Smooth muscle cell (in vitro differentiated cells): ENCODE measurements at regions not wholly inside any gene's neighbourhood (a gene's known extent, or its start where the extent isn't known, plus 50 kb on each side); places are given as distances from the start of the nearest gene placed in this dataset.

ENCODE experiments used
- DNase-seq: peaks from one replicate; lab custom pipeline; 2025; ENCODE audit not compliant: unreplicated experiment; lab: John Stamatoyannopoulos, UW
- H2AFZ ChIP-seq: fragments of 200-600 bp; sonication (generic); 2 replicates; pipeline ENCODE4 v1.6.0; 2016; ENCODE audit warnings: antibody characterized with exemption, low read depth, mild to moderate bottlenecking
- H3F3A ChIP-seq: fragments of 200-600 bp; sonication (generic); 2 replicates; pipeline ENCODE4 v1.6.0; 2017; ENCODE audit warnings: antibody characterized with exemption, low read depth
- H3K27ac ChIP-seq: fragments of 200-600 bp; sonication (generic); 2 replicates; pipeline ENCODE4 v1.5.1; 2016; ENCODE audit warnings: low read depth, mild to moderate bottlenecking
- H3K27me3 ChIP-seq: fragments of 200-600 bp; sonication (generic); 2 replicates; pipeline ENCODE4 v1.6.1; 2016; ENCODE audit warnings: low read depth, mild to moderate bottlenecking
- H3K36me3 ChIP-seq: fragments of 200-600 bp; sonication (generic); 2 replicates; pipeline ENCODE4 v1.5.1; 2016; ENCODE audit warnings: low read depth
- H3K4me1 ChIP-seq: fragments of 200-600 bp; sonication (generic); 2 replicates; pipeline ENCODE4 v1.5.1; 2016; ENCODE audit warnings: low read depth
- H3K4me2 ChIP-seq: fragments of 200-600 bp; sonication (generic); 2 replicates; pipeline ENCODE4 v1.6.0; 2016; ENCODE audit warnings: mild to moderate bottlenecking
- H3K4me3 ChIP-seq: fragments of 200-600 bp; sonication (generic); 2 replicates; pipeline ENCODE4 v1.5.1; 2016; ENCODE audit warnings: mild to moderate bottlenecking
- H3K79me2 ChIP-seq: fragments of 200-600 bp; sonication (generic); 2 replicates; pipeline ENCODE4 v1.6.0; 2016; ENCODE audit warnings: low read depth, mild to moderate bottlenecking
- H3K9ac ChIP-seq: fragments of 200-600 bp; sonication (generic); 2 replicates; pipeline ENCODE4 v1.6.0; 2016; ENCODE audit warnings: low read depth
- H3K9me3 ChIP-seq: fragments of 200-600 bp; sonication (generic); replicated peaks from 2 replicates; pipeline ENCODE4 v1.5.1; 2016; ENCODE audit warnings: low read depth
- H4K20me1 ChIP-seq: fragments of 200-600 bp; sonication (generic); 2 replicates; pipeline ENCODE4 v1.6.0; 2016; ENCODE audit warnings: low read depth
- WGBS: methylation state at CpG from one replicate; pipeline ENCODE4 v1.1.7; 2016; ENCODE audit warnings: low lambda C conversion rate; 5-methylcytosine and 5-hydroxymethylcytosine counted together
- TF ChIP-seq, protein P1 (sequence below): fragments of 200-600 bp; sonication (generic); IDR thresholded peaks from 2 replicates; pipeline ENCODE4 v1.5.1; 2017; ENCODE audit warnings: borderline replicate concordance, mild to moderate bottlenecking, antibody characterized with exemption; ENCODE audit not compliant: insufficient read depth, poor library complexity, severe bottlenecking

DNA sequence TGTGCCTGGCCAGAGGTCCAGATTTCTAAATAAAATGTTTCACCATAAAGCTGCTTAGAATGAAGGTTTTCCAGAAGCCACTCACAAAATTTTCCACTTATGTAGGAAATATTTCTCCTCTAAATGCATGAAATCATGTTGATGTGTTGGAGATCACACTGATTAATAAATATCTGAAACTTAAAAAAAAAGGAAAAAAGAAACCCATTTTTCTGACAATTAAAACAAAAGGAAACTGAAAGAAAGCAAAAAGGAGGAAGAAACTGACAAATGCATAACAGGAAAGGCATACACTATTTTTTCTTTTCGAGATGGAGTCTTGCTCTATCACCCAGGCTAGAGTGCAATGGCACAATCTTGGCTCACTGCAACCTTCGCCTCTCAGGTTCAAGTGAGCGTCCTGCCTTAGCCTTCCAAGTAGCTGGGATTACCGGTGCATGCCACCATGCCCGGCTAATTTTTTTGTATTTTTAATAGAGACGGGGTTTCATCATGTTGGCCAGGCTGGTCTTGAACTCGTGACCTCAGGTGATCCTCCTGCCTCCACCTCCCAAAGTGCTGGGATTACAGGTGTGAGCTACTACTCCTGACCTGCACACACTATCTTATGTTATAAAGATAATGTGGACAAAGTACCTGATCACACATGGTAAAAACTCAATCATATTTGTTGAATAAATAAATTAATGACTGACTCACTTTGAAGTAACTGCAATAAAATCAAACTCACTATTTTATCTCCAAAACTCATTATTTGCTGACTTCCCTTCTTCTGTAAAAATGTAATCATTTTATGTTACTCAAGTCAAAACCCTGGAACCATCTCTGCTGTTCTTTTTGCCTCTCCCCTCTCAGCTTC lies 149.8 kb upstream of the NR5A2 start:
- Histone ChIP-seq H3K79me2 (no peaks in the 10 kb centered on the region), H3K27ac (no peak overlapping the region), H3K36me3 (no peaks in the 10 kb centered on the region), H3K9me3 (no peaks in the 10 kb centered on the region), H3K4me3 (no peak overlapping the region), H3F3A (no peaks in the 10 kb centered on the region), H3K9ac (no peak overlapping the region), H3K4me1 (no peaks in the 10 kb centered on the region), H3K27me3 (no peaks in the 10 kb centered on the region), H3K4me2 (no peak overlapping the region), H4K20me1 (no peaks in the 10 kb centered on the region), H2AFZ (no peak overlapping the region)
- TF ChIP-seq, protein P1, sequence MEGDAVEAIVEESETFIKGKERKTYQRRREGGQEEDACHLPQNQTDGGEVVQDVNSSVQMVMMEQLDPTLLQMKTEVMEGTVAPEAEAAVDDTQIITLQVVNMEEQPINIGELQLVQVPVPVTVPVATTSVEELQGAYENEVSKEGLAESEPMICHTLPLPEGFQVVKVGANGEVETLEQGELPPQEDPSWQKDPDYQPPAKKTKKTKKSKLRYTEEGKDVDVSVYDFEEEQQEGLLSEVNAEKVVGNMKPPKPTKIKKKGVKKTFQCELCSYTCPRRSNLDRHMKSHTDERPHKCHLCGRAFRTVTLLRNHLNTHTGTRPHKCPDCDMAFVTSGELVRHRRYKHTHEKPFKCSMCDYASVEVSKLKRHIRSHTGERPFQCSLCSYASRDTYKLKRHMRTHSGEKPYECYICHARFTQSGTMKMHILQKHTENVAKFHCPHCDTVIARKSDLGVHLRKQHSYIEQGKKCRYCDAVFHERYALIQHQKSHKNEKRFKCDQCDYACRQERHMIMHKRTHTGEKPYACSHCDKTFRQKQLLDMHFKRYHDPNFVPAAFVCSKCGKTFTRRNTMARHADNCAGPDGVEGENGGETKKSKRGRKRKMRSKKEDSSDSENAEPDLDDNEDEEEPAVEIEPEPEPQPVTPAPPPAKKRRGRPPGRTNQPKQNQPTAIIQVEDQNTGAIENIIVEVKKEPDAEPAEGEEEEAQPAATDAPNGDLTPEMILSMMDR, result no peak
- DNase-seq, result no peak
- 94% methylated on average over 7 of the region's 7 CpGs for WGBS

DNA sequence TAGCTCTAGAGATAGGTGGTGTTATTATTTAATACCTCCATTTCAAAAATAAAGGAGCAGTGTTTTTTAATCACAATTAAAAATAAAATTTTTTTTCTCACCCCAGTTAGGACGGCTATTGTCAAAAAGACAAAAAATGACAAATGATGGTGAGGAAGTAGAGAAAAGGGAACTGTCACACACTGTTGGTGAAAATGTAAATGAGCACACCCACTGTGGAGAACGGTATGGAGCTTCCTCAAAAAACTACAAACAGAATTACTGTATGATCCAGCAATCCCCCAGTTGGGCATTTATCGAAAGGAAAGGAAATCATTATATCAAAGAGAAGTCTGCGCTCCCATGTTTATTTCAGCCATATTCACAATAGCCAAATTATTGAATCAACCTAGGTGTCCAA lies 148.7 kb upstream of the NR5A2 start:
- H3K27me3 ChIP-seq, result no peaks in the 10 kb centered on the region
- no peaks in the 10 kb centered on the region for H4K20me1 ChIP-seq
- H3K36me3 ChIP-seq, result no peaks in the 10 kb centered on the region
- no peak for DNase-seq
- H3K4me2 ChIP-seq, result no peak overlapping the region
- no peaks in the 10 kb centered on the region for H3F3A ChIP-seq
- no peaks in the 10 kb centered on the region for H3K4me1 ChIP-seq
- no peaks in the 10 kb centered on the region for H3K79me2 ChIP-seq
- H3K4me3 ChIP-seq, result no peak overlapping the region
- TF ChIP-seq, protein P1, result no peak
- H3K27ac ChIP-seq, result no peak overlapping the region
- WGBS, result 88% methylated on average over 4 of the region's 4 CpGs
- H3K9ac ChIP-seq, result no peak overlapping the region
- no peaks in the 10 kb centered on the region for H3K9me3 ChIP-seq
- no peak overlapping the region for H2AFZ ChIP-seq

DNA sequence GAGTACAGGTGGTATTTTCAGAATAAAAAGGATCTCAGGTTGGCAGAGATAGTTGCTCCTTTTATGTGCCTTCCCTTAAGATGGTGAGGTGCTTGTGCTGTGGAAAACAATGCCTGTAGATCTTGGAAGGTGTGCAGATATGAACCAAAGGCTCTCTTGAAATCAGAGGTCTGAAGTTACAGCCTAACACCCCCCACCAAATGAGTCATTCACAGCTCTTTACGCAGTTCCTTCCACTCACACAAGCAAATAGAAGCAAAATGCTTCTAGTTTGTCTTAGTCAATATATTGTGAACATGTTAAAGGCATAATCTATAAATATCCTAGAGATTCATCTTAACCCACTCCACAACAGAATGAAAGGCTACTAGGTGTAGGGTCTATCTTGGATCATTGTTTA lies 128.9 kb upstream of the NR5A2 start:
- H3K27ac ChIP-seq, result no peak overlapping the region
- no peak overlapping the region for H3K9ac ChIP-seq
- no peak for DNase-seq
- no peaks in the 10 kb centered on the region for H3K79me2 ChIP-seq
- no peaks in the 10 kb centered on the region for H3F3A ChIP-seq
- H3K27me3 ChIP-seq, result no peaks in the 10 kb centered on the region
- H3K36me3 ChIP-seq, result no peaks in the 10 kb centered on the region
- no peaks in the 10 kb centered on the region for H3K4me1 ChIP-seq
- no peak overlapping the region for H3K4me2 ChIP-seq
- H3K9me3 ChIP-seq, result no peaks in the 10 kb centered on the region
- 21% methylated on average over 1 of the region's 1 CpG for WGBS
- H3K4me3 ChIP-seq, result no peak overlapping the region
- TF ChIP-seq, protein P1, result no peak
- no peaks in the 10 kb centered on the region for H4K20me1 ChIP-seq
- H2AFZ ChIP-seq, result no peak overlapping the region

DNA sequence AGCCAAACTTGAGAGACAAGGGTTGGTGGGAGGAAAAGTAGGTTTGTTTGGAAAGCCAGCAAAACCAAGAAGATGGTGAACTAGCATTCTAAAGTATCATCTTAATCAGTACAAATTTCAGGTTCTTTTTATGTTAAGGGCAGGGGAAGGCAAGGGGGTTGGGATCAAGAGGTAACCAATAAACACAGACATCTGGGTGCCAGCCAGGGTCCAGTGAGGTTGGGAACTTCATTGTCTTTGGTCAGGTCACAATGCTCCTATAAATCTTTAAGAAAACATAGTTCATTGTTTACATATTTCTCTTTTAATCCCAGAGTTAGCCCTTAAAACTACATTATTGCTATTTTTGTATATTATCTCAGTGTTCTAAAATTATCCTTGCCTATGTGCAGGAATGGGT lies 126.2 kb upstream of the NR5A2 start:
- DNase-seq, result no peak
- Histone ChIP-seq H3K9ac (no peak overlapping the region), H3K36me3 (no peaks in the 10 kb centered on the region), H3K4me1 (no peaks in the 10 kb centered on the region), H3K27ac (no peak overlapping the region), H3K4me3 (no peak overlapping the region), H3F3A (no peaks in the 10 kb centered on the region), H4K20me1 (no peaks in the 10 kb centered on the region), H3K79me2 (no peaks in the 10 kb centered on the region), H3K4me2 (no peak overlapping the region), H3K9me3 (no peaks in the 10 kb centered on the region), H2AFZ (no peak overlapping the region), H3K27me3 (no peaks in the 10 kb centered on the region)
- TF ChIP-seq, protein P1, result no peak
